B cell (primary cell): ENCODE measurements at regions not wholly inside any gene's neighbourhood (a gene's known extent, or its start where the extent isn't known, plus 50 kb on each side); places are given as distances from the start of the nearest gene placed in this dataset.

Source experiments
- CTCF ChIP-seq: fragments of 200-600 bp; IDR thresholded peaks from one replicate; pipeline ENCODE4 v1.8.0; 2022; ENCODE audit warnings: antibody characterized with exemption, mild to moderate bottlenecking
- EZH2 ChIP-seq: IDR thresholded peaks from 2 replicates; pipeline ENCODE4 v1.6.1; 2012; ENCODE audit warnings: borderline replicate concordance, low read depth, mild to moderate bottlenecking, moderate library complexity, low read length; ENCODE audit not compliant: insufficient read depth, poor library complexity, severe bottlenecking

DNA sequence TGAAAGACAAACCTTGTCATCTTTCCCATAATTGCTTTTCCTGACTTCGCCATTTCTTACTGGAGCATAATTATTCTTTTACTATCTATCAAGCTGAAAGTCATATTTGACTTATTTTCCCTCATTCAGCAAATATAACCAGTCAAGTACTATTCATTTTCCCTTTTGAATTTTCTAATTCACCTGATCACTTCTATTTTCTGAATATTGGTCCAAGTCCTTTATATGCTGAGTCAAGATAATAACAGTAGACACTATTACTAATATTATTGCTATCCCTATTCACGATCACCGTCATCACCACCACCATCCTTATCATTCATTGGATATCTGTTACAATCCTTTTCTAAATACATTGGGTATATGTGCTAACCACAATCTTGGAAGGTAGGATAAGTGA lies 728.0 kb downstream of the NOVA1 start:
- TF ChIP-seq CTCF (no peak), EZH2 (no peak)
